Activated gamma-delta T cell (primary cell): ENCODE measurements at regions not wholly inside any gene's neighbourhood (a gene's known extent, or its start where the extent isn't known, plus 50 kb on each side); places are given as distances from the start of the nearest gene placed in this dataset.

Source experiments
- DNase-seq: peaks from one replicate; lab custom pipeline; 2025; lab: John Stamatoyannopoulos, UW

DNA sequence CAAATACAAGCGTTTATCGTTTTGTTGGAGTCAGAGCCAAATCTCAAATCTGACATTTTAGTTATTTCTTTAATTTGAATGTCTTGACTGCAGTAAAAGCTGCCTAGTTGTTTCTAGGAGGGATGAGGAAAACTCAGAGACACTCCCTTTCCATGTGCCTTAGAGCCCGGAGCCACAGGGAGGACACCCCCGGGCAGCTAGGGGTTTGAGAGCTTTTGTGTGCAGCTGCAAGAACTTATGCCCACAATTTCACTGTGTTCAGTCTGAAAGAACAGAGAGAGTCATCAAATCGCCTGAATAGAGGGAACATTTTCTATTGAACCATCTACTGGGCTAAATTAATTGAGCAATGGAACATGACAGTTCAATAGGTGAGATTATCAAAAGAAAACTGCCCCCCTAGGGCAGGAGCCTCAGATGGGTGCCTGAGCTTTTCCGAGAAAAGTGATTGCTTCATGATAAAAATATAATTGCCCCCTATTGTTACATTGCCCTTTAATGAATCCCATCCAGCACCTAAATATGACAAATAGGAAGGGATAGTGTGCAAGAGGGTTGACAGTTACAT is 709.3 kb upstream of the RGMB start:
- no peak for DNase-seq

DNA sequence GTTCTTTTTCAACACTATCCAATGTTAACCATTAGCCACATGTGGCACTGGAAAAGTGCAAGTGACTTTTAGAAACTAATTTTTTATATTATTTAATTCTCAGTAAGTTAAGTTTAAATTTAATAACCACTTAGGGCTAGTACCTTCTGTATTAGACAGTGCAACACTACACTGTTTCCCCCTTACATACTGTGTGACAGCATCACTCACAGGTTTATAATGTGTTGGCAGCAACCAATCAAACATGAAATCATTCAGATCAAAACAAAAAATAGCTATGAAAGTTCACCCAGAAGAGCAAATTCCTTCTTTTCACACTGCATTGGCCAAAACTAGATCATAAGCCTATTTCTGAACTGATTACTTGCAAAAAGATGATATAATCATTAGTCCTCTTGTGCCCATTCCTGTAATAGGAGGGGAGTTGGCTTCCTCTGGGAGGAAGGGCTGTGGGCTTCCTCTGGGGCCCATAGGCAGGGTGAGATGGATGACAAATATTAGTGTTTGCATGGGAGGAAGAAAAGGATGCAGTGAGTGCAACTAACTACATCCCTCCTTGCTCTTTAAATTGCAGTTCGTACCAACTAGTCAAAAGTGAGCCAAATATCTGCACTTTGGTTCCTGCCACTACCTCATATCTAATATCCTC is 708.1 kb upstream of the RGMB start:
- DNase-seq = no peak

DNA sequence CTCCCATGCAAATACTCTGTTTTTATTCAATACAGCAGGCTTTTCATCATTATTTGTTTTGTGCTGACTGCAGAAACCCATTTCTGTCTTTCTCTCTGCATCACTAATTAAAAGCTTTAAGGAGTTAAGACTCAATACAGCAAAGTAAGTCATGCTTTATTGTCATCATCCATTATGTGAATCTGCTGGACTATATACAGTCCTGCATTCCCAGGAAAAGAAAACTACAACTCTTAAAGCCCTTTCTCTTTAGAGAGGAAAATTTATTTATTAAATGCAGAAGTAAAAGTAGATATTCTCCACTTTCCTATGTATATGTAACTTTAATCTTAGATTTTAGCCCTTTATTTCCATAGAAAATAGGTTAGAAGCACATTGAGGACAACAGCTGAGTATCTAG is 706.6 kb upstream of the RGMB start:
- no peak for DNase-seq

DNA sequence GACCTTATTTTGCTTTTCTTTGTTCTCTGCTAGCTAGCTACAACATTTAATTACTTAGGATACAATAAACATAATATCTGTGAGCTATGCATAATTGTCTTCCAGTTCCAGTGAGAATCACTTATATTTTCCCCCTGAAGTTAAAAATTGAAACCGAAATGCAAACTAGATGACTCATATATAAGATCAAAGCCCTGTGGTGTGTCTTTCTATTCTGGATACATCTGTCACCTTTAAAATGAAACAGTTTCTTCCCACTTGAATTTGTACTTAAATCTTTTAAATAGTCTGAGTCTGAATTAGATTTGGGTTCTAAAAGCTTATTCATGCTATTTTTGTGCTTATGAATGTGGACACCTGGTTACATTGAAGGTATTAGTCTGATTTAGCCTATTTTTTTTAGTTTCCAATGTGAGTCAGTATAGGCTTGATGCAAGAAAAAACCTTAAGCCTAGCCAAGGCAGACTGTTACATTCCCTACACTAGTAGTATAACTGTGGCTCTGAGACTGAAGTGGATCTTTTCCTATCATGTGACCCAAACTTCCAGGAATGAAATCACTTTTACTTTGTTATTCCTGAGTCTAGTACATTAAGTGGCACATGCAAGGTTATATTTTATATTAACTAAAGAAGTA is 703.5 kb upstream of the RGMB start:
- no peak for DNase-seq

DNA sequence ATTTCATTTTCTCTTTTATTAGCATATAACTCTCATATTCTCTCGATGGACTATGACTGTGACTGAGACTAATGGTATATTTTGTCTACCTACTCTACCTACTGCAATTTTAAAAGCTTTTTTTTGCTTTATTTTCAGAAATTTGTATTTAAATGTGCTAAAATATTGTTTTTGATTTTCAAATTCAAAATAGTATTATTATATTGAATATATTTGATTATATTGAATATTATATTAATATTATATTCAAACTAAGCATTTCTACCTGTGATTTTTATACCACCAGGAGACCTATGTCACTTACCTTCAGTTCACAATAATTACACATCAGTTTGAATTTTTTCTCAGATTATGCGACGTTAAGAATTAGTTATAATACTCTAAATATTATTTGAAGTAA is 700.5 kb upstream of the RGMB start:
- no peak for DNase-seq

DNA sequence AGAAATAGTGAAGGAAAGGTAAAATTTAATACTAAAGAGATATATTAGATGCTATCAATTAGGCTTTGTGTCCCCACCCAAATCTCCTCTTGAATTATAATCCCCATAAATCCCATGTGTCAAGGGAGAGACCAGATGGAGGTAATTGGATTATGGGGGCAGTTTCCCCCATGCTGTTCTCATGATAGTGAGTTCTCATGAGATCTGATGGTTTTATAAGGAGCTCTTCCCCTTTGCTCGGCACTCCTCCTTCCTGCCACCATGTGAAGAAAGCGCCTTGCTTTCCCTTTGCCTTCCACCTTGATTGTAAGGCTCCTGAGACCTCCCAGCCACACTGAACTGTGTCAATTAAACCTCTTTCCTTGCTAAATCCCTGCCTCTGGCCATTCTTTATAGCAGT is 697.0 kb upstream of the RGMB start:
- no peak for DNase-seq

DNA sequence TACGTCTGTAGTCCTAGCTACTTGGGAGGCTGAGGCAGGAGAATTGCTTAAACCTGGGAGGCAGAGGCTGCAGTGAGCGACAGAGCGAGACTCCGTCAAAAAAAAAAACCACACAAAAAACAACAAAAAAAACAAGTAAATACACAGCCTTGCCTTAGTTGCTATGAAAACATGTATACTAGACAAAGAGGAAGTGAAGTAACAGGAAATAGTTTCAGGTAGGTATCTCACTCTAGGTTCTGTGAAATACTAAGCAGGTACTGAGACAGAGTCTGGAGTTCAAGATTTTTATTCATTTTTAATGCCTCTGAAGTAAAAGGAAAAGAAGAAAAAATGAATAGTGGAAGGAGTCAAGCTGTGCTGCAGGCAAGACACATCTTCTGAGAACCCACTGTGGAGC is 687.9 kb upstream of the RGMB start:
- no peak for DNase-seq

DNA sequence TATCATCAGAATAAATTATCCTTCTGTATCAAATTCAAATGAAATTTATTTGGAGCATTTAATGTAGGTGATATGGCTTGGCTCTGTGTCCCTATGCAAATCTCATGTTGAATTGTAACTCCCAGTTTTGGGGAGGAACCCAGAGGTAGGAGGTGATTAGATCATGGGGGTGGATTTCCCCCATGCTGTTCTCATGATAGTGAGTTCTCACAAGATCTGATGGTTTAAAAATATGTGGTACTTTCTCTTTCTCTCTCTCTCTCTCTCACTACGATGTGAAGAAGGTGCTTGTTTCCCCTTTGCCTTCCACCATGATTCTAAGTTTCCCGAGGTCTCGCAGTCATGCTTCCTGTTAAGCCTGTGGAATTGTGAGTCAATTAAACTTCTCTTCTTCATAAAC is 678.4 kb upstream of the RGMB start:
- no peak for DNase-seq

DNA sequence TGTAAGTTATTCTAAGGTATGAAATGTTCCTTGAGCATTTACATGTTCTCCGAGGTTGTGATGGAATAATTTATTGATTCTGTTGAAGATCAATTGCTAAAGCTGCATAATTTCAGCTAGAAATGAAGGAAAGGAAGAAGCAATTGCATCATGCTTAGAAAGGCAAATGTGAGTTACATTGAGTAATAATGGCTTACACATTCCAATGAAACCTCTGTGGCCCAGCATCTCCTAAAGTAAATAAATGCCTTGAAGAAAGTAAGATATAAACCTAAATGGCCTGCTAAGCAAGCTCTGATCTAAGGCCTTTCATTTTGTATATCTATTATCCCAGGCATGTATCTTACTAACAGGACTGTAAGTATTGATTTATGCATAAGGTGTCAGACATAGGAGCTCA is 677.3 kb upstream of the RGMB start:
- DNase-seq = no peak

DNA sequence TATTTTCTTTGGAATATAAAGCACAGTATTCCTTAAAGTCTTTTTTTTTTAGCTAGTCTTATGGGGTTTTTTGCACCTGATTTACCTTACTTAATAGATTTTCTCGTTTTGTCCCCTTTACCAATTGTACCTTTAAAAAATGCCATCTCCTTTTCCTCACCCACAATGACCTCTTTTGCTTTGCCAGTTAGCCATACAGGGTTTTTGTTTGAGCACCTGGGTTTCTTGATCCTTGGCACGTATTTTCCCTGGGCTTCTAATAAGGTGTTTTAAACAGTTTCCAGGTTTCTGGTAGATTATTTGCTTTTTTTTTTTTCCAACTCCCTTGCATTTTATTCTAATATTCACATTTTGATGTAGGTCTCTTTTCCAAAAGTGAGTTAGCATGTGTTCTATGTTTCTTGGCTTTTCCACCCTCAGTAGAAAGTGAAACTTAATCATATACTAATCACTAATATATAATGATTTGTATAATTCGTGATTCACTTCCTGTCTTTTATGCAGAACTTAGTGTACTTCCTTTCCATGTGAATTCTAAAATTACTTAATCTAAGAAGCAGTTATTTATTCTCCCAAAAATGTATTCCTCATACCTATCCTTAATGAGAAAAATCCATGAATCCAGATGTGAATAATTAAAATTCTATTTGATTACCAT is 673.9 kb upstream of the RGMB start:
- DNase-seq = no peak

DNA sequence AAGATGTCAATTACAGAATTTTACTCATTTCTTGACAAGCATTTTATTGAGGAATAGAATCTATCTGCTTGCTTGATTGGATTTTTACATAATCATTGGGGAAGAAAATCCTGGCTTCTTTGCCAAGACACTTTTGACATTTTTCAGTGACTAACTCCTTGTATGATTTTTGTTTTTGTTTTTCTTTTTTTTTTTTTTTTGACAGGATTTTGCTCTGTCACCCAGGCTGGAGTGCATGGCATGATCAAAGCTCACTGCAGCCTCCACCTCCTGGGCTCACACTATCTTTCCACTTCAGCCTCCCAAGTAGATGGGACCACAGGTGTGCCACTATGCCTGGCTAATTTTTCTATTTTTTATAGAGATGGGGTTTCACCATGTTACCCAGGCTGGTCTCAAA is 672.3 kb upstream of the RGMB start:
- no peak for DNase-seq

DNA sequence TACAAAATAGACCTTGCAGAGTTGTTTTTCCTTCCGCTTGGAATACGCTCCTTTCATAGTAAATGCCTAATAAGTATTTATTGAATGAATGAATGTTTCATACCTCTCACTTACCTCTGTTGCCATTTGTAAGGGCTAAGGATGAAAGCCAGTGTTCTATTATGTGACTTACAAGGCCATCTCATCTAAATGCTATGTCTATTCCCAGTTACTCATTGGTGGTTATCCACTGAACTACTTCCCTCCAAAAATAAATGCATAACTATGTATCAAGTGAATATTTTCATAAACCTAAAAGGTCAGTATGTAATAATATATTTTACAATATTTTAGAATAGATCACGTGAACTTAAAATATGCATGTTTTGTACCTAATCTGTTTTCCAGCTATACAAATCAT is 670.5 kb upstream of the RGMB start:
- no peak for DNase-seq

DNA sequence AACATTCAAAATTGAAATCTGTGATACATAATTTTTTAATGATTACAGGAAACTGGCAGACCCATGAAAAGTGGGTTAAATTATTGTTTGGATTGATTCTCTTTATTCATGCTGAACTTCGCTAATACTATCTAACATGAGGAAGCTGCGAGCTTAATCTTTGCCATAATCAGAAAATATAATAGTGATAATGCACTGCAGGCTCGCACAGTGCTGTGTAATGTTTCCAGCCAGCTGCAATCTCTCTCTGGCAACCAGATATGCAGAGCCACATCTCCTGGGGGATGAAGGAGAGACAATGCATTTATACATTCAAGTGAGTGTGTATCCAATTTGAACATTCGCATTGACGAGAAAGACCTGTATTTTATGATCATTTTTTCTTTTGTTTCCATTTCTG is 669.7 kb upstream of the RGMB start:
- DNase-seq = no peak

DNA sequence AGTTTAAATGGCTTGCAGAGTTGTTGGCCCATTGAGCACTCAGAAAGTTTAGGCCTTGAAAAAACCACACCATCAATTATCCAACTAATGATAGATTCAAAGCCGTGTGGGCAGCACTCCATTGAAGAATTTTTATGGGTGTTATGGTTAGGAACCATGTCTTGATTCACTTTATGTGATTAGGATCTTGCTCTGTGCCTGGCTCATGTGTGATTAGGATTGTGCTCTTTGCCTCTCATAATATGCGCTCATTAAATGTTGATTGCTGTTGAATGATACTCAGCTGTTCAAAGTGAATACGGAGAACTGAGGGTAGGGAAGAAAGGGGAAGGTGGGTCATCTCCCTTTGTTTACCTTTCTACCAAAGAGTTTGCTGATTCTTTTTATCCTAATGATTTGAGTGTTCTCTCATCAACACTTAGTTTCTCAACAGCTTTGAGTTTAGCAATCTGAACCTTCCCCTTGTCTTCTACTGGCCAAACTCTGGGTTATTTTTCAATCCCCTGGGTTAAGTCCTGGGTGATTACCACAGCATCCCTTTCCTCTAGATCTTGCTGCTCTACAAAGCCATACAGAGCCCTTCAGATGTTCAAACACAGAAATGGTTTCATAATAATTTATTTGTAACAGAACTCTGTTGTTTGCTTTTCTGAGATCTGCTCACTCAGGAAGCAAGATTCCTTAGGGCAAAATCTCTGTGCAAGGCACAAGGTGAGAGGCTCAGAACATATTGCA is 668.8 kb upstream of the RGMB start:
- DNase-seq = no peak

DNA sequence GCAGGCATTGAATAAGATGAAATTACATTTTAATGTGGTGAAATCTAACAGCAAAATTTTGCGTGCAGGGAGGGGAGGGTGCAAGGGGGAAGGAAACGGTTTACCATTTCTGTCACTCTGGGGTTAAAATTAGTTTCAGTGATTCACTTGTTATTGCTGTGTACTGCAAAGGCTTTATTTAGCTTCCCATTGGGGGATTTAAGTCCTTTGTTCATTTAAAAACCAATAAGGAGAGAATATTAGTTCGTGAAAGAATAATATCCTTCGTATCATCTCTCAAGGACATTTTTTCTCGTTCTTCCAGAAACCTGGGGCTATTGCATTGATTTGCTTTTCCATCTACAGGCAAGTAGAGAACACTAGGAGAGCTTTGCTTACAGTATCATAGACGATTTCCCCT is 667.8 kb upstream of the RGMB start:
- no peak for DNase-seq

DNA sequence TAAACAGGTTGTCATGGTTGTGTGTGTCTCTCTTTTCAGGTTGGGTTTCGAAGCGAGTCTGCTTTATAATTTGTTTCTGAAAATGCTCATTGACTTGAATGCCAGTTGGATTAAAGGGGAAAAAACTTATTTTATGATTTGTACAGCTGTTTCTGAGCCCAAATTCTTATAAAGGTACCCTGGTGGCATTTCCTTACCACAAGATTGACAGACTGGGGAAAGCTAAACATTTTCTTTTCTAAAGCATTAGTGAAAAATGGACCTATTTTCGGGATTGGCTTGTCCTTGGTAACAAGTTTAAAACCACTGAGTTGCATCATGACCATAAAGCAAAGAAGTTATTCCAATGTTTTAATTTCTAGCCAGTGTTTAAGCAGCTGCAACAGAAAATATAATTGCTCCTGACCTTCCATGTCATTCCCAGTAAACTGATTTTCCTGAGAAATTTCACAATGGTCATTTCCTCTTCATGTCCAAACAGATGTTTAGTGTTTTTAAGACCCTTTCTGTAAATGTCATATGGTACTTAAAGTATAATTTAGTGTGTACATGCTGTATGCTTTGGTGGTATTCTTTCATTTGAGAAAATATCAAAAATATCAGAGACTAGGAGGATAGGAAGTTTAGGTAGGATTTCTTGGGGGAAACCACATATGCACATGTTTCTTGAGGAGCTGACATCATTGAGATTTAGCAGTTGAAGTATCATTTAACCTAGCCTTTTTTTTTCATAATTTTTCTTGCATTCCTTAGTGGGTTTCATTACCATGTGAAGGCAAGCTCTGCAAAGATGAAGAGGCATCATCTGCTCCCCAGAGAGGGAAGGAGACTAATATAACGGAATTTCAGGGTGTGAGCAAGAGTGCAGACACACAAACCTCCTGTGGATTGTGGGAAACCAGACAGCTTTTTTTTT is 667.1 kb upstream of the RGMB start:
- DNase-seq = no peak

DNA sequence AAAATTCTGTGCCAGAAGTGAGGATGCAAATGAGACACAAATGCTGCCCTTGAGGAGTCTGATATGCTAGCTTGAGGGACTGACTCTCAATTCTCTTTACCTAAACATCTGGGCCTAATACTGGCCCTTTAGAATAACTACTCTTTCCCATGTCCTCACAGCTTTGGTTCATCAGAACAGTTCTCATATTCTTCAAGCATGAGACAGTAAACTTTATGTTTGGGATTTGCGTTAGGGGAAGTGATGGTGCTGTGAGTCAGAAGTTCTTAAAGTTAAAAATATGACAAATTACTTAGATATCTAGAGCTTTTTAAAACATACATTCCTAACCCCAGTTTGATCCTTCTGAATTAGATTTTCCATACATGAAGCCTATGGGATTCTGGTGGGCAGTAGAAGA is 665.0 kb upstream of the RGMB start:
- no peak for DNase-seq

DNA sequence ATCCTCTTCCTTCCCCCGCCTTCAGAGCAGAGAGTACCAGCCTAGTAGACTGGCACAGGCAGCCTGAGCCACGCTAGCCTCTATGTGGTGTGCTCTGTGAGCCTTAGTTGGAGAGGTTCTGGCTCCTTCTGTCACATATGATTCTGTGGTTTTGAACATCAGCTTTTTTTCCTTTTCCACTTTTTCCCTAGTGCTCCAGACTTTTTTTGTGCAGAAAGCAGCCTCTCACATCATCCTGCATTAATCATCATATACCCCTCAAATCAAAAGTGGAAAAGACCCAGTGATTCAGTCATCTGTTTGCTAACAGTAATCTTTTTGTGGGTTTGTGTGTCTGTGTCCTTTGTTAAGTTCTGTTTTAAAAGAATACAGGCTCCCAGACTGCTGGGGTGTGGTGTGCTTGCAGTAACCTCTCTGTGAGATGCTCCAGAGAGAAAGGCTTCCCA is 663.9 kb upstream of the RGMB start:
- no peak for DNase-seq

DNA sequence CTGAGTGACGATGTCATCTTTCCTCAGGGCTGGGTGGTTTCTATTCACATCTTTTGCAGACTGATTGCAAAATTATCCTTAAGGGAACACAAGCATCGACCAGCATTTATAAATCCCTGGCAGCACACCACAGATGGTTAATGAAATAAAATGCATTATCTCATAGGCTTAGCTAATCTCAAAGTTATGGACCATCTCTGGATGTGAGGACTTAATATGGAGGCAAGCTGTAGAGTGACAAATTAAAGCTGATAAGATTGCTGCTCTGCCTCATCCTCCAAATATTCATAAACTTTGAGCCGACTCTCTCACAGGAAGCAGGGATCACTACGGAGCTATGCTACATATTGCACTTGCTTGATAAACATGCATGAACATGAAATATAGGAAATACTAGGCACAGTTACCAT is 663.2 kb upstream of the RGMB start:
- DNase-seq = no peak

DNA sequence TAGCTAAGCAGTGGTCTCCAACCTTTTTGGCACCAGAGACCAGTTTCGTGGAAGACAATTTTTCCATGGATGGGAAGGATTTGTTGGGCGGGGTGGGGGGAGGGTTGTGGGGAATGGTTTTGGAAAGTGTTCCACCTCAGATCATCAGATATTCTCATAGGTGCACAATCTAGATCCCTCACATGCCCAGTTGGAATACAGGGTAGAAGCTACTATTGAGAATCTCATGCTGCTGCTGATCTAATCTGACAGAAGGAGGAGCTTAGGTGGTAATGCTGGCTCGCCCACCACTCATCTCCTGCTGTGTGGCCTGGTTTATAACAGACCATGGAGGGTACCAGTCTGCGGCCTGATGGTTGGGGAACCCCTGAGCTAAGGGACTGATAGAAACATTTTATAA is 662.7 kb upstream of the RGMB start:
- no peak for DNase-seq

DNA sequence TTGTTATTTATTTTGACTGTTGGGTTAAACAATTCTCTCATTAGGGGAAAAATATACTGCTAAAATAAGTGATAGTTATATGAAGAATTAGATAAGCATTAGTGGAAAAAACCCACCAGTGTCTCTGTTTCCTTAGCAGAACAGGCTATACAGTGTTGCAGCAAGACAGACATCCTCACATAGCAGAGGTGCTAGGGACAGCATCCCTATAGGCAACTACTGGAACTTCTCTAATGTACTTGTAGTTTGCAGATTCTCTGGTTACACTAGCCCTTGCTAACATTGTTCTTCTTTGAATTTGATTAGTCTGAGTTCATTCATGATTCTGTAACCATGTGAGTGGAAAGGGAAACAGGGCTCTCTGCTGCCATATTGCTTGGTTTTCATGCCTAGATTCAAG is 661.8 kb upstream of the RGMB start:
- no peak for DNase-seq
